ENCODE measurements at regions not wholly inside any gene's neighbourhood (a gene's known extent, or its start where the extent isn't known, plus 50 kb on each side); places are given as distances from the start of the nearest gene placed in this dataset.

DNA sequence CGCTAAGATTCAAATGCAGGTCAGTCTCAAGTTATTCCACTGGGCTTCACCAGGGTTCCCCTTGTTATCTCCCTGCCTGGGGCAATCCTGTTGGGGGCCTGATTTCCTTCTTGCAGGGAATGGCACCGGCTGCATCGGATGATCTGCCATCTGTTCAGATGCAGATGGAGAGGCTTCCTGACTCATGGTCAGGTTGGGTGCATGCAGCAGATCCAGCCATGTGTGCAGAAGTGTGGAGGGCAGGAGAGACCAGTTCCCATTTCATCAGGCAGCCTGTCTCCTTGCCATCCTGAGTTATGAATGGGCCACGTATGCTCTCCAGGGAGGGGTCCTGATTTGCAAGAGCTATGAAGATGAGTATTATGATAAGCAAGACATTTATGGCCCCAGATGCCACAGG lies 161.2 kb upstream of the PLET1 start:
- TF ChIP-seq EZH2phosphoT487 (IDR thresholded peaks at IDR 0.05; ENCODE audit: low read depth) = no peak
- TF ChIP-seq, protein P1, sequence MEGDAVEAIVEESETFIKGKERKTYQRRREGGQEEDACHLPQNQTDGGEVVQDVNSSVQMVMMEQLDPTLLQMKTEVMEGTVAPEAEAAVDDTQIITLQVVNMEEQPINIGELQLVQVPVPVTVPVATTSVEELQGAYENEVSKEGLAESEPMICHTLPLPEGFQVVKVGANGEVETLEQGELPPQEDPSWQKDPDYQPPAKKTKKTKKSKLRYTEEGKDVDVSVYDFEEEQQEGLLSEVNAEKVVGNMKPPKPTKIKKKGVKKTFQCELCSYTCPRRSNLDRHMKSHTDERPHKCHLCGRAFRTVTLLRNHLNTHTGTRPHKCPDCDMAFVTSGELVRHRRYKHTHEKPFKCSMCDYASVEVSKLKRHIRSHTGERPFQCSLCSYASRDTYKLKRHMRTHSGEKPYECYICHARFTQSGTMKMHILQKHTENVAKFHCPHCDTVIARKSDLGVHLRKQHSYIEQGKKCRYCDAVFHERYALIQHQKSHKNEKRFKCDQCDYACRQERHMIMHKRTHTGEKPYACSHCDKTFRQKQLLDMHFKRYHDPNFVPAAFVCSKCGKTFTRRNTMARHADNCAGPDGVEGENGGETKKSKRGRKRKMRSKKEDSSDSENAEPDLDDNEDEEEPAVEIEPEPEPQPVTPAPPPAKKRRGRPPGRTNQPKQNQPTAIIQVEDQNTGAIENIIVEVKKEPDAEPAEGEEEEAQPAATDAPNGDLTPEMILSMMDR (IDR thresholded peaks at IDR 0.05; ENCODE audit: low read depth, low read length) = no peak
- H3K4me3 ChIP-seq (ENCODE audit: low read length) = no peak overlapping the region

DNA sequence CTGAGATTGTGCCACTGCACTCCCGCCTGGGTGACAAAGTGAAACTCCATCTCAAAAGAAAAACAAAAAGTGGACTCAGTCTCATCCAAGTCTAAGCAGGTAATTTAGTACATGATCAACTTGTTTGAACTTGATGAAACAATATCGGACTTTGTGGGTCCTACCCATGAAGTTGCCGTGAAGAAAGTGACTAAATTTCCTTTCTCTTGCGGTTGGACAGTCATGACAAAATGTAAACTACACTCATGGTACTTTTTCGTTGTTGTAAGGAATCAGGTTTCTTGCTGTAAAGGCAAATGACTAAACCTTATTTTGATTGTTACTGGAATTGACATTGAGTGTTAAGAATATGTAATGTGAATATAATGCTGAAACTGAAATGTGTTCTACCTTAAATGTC lies 164.5 kb upstream of the PLET1 start:
- no peaks in the 10 kb centered on the region for H3K79me2 ChIP-seq (ENCODE audit: low read length)
- no peaks in the 10 kb centered on the region for H3K27me3 ChIP-seq (ENCODE audit: low read depth, low read length)
- H3K36me3 ChIP-seq (replicated peaks; ENCODE audit: low read depth, low read length) = no peaks in the 10 kb centered on the region
- no peak overlapping the region for H3K4me2 ChIP-seq (ENCODE audit: low read length)
- no peaks in the 10 kb centered on the region for H3K4me1 ChIP-seq (ENCODE audit: low read length)
- H3K9me3 ChIP-seq (ENCODE audit: insufficient read depth, low read length) = no peaks in the 10 kb centered on the region
- H4K20me1 ChIP-seq (ENCODE audit: insufficient read depth, low read length) = no peaks in the 10 kb centered on the region
- no peak overlapping the region for H2AFZ ChIP-seq (ENCODE audit: low read depth, low read length)
- TF ChIP-seq, protein P1 (IDR thresholded peaks at IDR 0.05; ENCODE audit: low read depth, low read length) = no peak
- no peak for TF ChIP-seq EZH2phosphoT487 (IDR thresholded peaks at IDR 0.05; ENCODE audit: low read depth)
- H3K9ac ChIP-seq (ENCODE audit: low read length) = no peak overlapping the region
- no peak overlapping the region for H3K4me3 ChIP-seq (ENCODE audit: low read length)
- H3K27ac ChIP-seq (ENCODE audit: low read length) = no peak overlapping the region

More for the DNA sequence above, 161.2 kb upstream of the PLET1 start:
- H3K4me2 ChIP-seq (ENCODE audit: low read length) = no peak overlapping the region
- H3K4me1 ChIP-seq (ENCODE audit: low read length) = no peaks in the 10 kb centered on the region
- H4K20me1 ChIP-seq (ENCODE audit: insufficient read depth, low read length) = no peaks in the 10 kb centered on the region
- no peak overlapping the region for H3K27ac ChIP-seq (ENCODE audit: low read length)
- H2AFZ ChIP-seq (ENCODE audit: low read depth, low read length) = no peak overlapping the region
- no peaks in the 10 kb centered on the region for H3K9me3 ChIP-seq (ENCODE audit: insufficient read depth, low read length)
- H3K36me3 ChIP-seq (replicated peaks; ENCODE audit: low read depth, low read length) = no peaks in the 10 kb centered on the region
- peaks cover 10% of the 10 kb centered on the region for H3K27me3 ChIP-seq (ENCODE audit: low read depth, low read length)
- H3K79me2 ChIP-seq (ENCODE audit: low read length) = no peaks in the 10 kb centered on the region
- no peak overlapping the region for H3K9ac ChIP-seq (ENCODE audit: low read length)

DNA sequence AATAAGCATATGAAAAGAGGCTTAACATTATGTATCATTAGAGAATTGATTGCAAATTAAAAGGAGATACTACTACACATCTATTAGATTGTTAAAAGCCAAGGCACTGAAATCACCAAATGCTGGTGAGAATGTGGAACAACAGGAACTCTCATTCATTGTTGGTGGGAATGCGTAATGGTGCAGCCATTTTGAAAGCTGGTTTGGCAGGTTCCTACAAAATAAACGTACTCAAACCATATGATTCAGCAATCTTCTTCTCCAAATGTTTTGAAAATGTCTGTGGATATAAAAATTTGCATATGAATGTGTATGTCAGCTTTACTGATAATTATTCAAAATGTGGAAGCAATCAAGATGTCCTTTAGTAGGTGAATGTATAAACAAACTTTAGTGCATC lies 176.4 kb upstream of the PLET1 start:
- Histone ChIP-seq H3K9me3 (ENCODE audit: insufficient read depth, low read length) (0 out of 2 replicates have a peak, but pooled peaks cover 8% of the 10 kb centered on the region), H3K36me3 (replicated peaks; ENCODE audit: low read depth, low read length) (no peaks in the 10 kb centered on the region), H3K27me3 (ENCODE audit: low read depth, low read length) (peaks cover 14% of the 10 kb centered on the region; the same call in 1 of the 2 replicates), H3K4me1 (ENCODE audit: low read length) (no peaks in the 10 kb centered on the region), H2AFZ (ENCODE audit: low read depth, low read length) (no peak overlapping the region), H3K27ac (ENCODE audit: low read length) (no peak overlapping the region), H3K79me2 (ENCODE audit: low read length) (no peaks in the 10 kb centered on the region), H3K4me2 (ENCODE audit: low read length) (no peak overlapping the region), H3K9ac (ENCODE audit: low read length) (no peak overlapping the region), H3K4me3 (ENCODE audit: low read length) (no peak overlapping the region), H4K20me1 (ENCODE audit: insufficient read depth, low read length) (no peaks in the 10 kb centered on the region)
- TF ChIP-seq, protein P1 (IDR thresholded peaks at IDR 0.05; ENCODE audit: low read depth, low read length) = no peak

DNA sequence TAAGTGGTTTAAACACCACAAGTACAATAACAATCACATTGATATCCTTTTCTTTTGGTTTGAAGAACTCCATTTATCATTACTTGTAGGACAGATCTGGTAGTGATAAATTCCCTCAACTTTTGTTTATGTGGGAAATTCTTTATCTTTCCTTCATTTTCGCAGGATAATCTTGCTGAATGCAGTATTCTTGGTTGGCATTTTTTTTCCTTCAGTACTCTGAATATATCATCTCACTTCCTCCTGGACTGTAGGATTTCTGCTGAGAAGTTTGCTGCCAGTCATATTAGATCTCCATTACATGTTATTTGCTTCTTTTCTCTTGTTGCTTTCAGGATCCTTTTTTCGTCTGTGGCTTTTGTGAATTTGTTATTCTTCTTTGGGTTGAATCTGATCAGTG lies 179.0 kb upstream of the PLET1 start:
- Histone ChIP-seq H3K79me2 (ENCODE audit: low read length) (no peaks in the 10 kb centered on the region), H3K36me3 (replicated peaks; ENCODE audit: low read depth, low read length) (no peaks in the 10 kb centered on the region), H3K9ac (ENCODE audit: low read length) (no peak overlapping the region), H3K4me1 (ENCODE audit: low read length) (no peaks in the 10 kb centered on the region), H2AFZ (ENCODE audit: low read depth, low read length) (no peak overlapping the region), H3K27ac (ENCODE audit: low read length) (no peak overlapping the region), H3K9me3 (ENCODE audit: insufficient read depth, low read length) (0 out of 2 replicates have a peak, but pooled peaks cover 8% of the 10 kb centered on the region), H3K27me3 (ENCODE audit: low read depth, low read length) (peaks cover 14% of the 10 kb centered on the region; the same call in 1 of the 2 replicates), H4K20me1 (ENCODE audit: insufficient read depth, low read length) (no peaks in the 10 kb centered on the region), H3K4me2 (ENCODE audit: low read length) (no peak overlapping the region), H3K4me3 (ENCODE audit: low read length) (no peak overlapping the region)
- TF ChIP-seq, protein P1 (IDR thresholded peaks at IDR 0.05; ENCODE audit: low read depth, low read length) = no peak
- TF ChIP-seq EZH2phosphoT487 (IDR thresholded peaks at IDR 0.05; ENCODE audit: low read depth) = no peak

Measured in OCI-LY3 (cell line).